ENCODE measurements at regions not wholly inside any gene's neighbourhood (a gene's known extent, or its start where the extent isn't known, plus 50 kb on each side); places are given as distances from the start of the nearest gene placed in this dataset.
A peak's percentile ranks its signal among the peaks of the same experiment; 100 is the strongest.
"Not testable (repeated sequence)": the region's sequence is repeated elsewhere in the genome, so short reads cannot be mapped to it uniquely, and the experiment has no call there.

DNA sequence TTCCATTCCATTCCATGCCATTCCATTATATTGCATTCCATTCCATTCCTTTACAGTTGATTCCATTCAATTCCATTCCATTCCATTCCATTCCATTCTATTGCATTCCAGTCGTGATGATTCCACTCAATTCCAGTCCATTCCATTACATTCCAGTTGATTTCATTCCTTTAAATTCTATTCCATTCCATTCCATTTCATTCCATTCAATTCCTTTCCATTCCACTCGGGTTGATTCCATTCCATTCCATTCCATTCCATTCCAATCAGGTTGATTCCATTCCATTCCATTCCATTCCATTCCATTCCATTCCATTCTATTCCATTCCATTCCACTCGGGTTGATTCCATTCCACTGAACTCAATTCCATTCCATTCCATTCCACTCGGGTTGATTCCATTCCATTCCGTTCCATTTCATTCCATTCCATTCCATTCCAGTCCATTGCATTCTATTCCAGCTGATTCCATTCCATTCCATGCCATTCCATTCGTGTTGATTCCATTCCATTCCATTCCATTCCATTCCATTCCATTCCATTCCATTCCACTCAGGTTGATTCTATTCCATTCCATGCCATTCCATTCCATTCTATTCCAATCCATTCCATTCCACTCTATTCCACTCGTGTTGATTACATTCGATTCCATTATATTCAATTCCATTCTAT, 1137.6 kb downstream of the RPIA start:
- not testable (repeated sequence) for H3K4me3 ChIP-seq (ENCODE audit: insufficient read depth, low read depth, low read length); H3K4me3 Mint-ChIP-seq (ENCODE audit: unreplicated experiment); H3K9me3 ChIP-seq (ENCODE audit: insufficient read depth, low read depth, low read length)

DNA sequence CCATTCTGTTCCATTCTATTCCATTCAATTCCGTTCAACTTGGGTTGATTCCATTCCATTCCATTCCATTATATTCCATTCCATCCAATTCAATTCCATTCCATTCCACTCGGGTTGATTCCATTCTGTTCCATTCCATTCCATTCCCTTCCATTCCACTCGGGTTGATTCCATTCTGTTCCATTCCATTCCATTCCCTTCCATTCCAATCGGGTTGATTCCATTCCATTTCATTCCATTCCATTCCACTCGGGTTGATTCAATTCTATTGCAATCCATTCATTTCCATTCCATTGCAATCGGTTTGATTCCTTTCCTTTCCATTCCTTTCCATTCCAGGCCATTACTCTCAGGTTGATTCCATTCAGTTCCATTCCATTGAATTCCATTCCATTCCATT, 1138.4 kb downstream of the RPIA start:
- Histone ChIP-seq H3K9me3 (ENCODE audit: insufficient read depth, low read depth, low read length) (peaks cover 6% of the 10 kb centered on the region), H2AFZ (ENCODE audit: low read depth, low read length) (no peak overlapping the region), H4K20me1 (ENCODE audit: insufficient read depth, low read length) (no peaks in the 10 kb centered on the region), H3K4me1 (ENCODE audit: insufficient read depth, low read length) (no peaks in the 10 kb centered on the region), H3K27me3 (ENCODE audit: insufficient read depth, low read length) (no peaks in the 10 kb centered on the region), H3K27ac (ENCODE audit: low read depth, low read length) (no peak overlapping the region), H3K4me3 (ENCODE audit: insufficient read depth, low read depth, low read length) (no peak overlapping the region), H3K79me2 (ENCODE audit: insufficient read depth, low read length) (no peaks in the 10 kb centered on the region), H3K9ac (ENCODE audit: low read length) (no peak overlapping the region), H3K4me2 (ENCODE audit: low read length) (no peak overlapping the region), H3K36me3 (ENCODE audit: insufficient read depth, low read length) (no peaks in the 10 kb centered on the region)
- H3K36me3 Mint-ChIP-seq (ENCODE audit: low read depth, unreplicated experiment): peaks cover 2% of the 10 kb centered on the region
- no peaks in the 10 kb centered on the region for H3K4me1 Mint-ChIP-seq (ENCODE audit: low read depth, unreplicated experiment)
- peaks cover 34% of the 10 kb centered on the region for H3K9me3 Mint-ChIP-seq (ENCODE audit: unreplicated experiment)
- FAIRE-seq (no peak), DNase-seq (ENCODE audit: low read depth) (no peak)
- no peaks in the 10 kb centered on the region for H3K27me3 Mint-ChIP-seq (ENCODE audit: low read depth, unreplicated experiment)
- no peak for TF ChIP-seq EZH2 (IDR thresholded peaks at IDR 0.05; ENCODE audit: insufficient read depth, low read length)
- TF ChIP-seq, protein P1, sequence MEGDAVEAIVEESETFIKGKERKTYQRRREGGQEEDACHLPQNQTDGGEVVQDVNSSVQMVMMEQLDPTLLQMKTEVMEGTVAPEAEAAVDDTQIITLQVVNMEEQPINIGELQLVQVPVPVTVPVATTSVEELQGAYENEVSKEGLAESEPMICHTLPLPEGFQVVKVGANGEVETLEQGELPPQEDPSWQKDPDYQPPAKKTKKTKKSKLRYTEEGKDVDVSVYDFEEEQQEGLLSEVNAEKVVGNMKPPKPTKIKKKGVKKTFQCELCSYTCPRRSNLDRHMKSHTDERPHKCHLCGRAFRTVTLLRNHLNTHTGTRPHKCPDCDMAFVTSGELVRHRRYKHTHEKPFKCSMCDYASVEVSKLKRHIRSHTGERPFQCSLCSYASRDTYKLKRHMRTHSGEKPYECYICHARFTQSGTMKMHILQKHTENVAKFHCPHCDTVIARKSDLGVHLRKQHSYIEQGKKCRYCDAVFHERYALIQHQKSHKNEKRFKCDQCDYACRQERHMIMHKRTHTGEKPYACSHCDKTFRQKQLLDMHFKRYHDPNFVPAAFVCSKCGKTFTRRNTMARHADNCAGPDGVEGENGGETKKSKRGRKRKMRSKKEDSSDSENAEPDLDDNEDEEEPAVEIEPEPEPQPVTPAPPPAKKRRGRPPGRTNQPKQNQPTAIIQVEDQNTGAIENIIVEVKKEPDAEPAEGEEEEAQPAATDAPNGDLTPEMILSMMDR (IDR thresholded peaks at IDR 0.05; ENCODE audit: insufficient read depth, low read depth, low read length): no peak
- H3K4me3 Mint-ChIP-seq (ENCODE audit: unreplicated experiment): no peak overlapping the region
- no peak overlapping the region for H3K27ac Mint-ChIP-seq (ENCODE audit: unreplicated experiment)

More for the DNA sequence above, 1137.6 kb downstream of the RPIA start:
- H3K36me3 Mint-ChIP-seq (ENCODE audit: low read depth, unreplicated experiment); H3K9ac ChIP-seq (ENCODE audit: low read length); H3K27ac ChIP-seq (ENCODE audit: low read depth, low read length); H2AFZ ChIP-seq (ENCODE audit: low read depth, low read length); H3K27ac Mint-ChIP-seq (ENCODE audit: unreplicated experiment); H3K27me3 Mint-ChIP-seq (ENCODE audit: low read depth, unreplicated experiment); H3K36me3 ChIP-seq (ENCODE audit: insufficient read depth, low read length); H4K20me1 ChIP-seq (ENCODE audit: insufficient read depth, low read length); H3K4me2 ChIP-seq (ENCODE audit: low read length); FAIRE-seq; H3K4me1 ChIP-seq (ENCODE audit: insufficient read depth, low read length); H3K4me1 Mint-ChIP-seq (ENCODE audit: low read depth, unreplicated experiment); H3K27me3 ChIP-seq (ENCODE audit: insufficient read depth, low read length); H3K79me2 ChIP-seq (ENCODE audit: insufficient read depth, low read length): not testable (repeated sequence)
- peaks cover 34% of the 10 kb centered on the region for H3K9me3 Mint-ChIP-seq (ENCODE audit: unreplicated experiment)
- peak; percentile 31 for DNase-seq (ENCODE audit: low read depth)

DNA sequence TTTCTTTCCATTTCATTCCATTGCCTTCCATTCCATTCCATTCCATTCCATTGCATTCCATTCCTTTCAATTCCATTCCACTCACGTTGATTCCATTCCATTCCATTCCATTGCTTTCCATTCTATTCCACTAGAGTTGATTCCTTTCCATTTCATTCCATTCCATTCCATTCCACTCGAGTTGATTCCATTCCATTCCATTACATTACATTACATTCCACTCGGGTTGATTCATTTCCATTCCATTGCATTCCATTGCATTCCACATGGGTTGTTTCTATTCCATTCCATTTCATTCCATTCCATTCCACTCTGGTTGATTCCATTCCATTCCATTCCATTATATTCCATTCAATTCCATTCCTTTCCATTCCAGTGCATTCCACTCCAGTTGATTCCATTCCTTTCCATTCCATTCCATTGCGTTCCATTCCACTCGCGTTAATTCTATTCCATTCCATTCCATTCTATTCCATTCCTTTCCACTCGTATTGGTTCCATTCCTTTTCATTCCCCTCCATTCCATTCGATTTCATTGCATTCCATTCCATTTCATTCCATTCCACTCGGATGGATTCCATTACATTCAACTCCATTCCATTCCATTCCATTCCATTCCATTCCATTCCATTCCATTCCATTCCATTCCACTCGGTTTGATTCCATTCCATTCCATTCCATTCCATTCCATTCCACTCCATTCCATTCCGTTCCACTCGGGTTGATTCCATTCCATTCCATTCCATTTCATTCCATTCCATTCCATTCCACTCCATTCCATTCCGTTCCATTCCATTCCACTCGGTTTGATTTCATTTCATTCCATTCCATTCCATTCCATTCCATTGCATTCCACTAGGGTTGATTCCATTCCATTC, 1139.1 kb downstream of the RPIA start:
- not testable (repeated sequence) for H3K36me3 ChIP-seq (ENCODE audit: insufficient read depth, low read length); H3K27ac ChIP-seq (ENCODE audit: low read depth, low read length); H3K36me3 Mint-ChIP-seq (ENCODE audit: low read depth, unreplicated experiment); DNase-seq (ENCODE audit: low read depth); H3K4me1 ChIP-seq (ENCODE audit: insufficient read depth, low read length); H3K27ac Mint-ChIP-seq (ENCODE audit: unreplicated experiment); H3K27me3 ChIP-seq (ENCODE audit: insufficient read depth, low read length); H3K4me3 ChIP-seq (ENCODE audit: insufficient read depth, low read depth, low read length); H3K4me2 ChIP-seq (ENCODE audit: low read length); H2AFZ ChIP-seq (ENCODE audit: low read depth, low read length); H3K79me2 ChIP-seq (ENCODE audit: insufficient read depth, low read length); H4K20me1 ChIP-seq (ENCODE audit: insufficient read depth, low read length); H3K4me3 Mint-ChIP-seq (ENCODE audit: unreplicated experiment); H3K9me3 ChIP-seq (ENCODE audit: insufficient read depth, low read depth, low read length); H3K27me3 Mint-ChIP-seq (ENCODE audit: low read depth, unreplicated experiment); FAIRE-seq; H3K4me1 Mint-ChIP-seq (ENCODE audit: low read depth, unreplicated experiment); H3K9ac ChIP-seq (ENCODE audit: low read length)
- H3K9me3 Mint-ChIP-seq (ENCODE audit: unreplicated experiment): peaks cover 38% of the 10 kb centered on the region
